Stomach (tissue), 4 donors: ENCODE measurements at regions not wholly inside any gene's neighbourhood (a gene's known extent, or its start where the extent isn't known, plus 50 kb on each side); places are given as distances from the start of the nearest gene placed in this dataset.

Experiments used
- POLR2A ChIP-seq, 4 donors: fragments of 450-650 bp; IDR thresholded peaks; one replicate each; pipeline ENCODE4 v1.6.1; 2016; ENCODE audit warnings: antibody characterized with exemption in 4 of 4, control low read depth in 2 of 4, mild to moderate bottlenecking in 1 of 4, moderate library complexity in 1 of 4
- POLR2AphosphoS5 ChIP-seq, 3 donors: sonication (generic); formaldehyde crosslinking; IDR thresholded peaks; one replicate each; pipeline ENCODE4 v1.6.1; 2016; ENCODE audit warnings: antibody characterized with exemption in 3 of 3
- TF ChIP-seq, protein P1 (sequence below), 7 experiments: fragments of 450-650 bp in 4 of 7; fragments of 200-600 bp in 3 of 7; sonication (generic) in 3 of 7; IDR thresholded peaks; one replicate each; pipeline ENCODE4 v1.5.1; 2016 to 2019; ENCODE audit warnings: antibody characterized with exemption in 7 of 7, control low read depth in 2 of 7, mild to moderate bottlenecking in 1 of 7

DNA sequence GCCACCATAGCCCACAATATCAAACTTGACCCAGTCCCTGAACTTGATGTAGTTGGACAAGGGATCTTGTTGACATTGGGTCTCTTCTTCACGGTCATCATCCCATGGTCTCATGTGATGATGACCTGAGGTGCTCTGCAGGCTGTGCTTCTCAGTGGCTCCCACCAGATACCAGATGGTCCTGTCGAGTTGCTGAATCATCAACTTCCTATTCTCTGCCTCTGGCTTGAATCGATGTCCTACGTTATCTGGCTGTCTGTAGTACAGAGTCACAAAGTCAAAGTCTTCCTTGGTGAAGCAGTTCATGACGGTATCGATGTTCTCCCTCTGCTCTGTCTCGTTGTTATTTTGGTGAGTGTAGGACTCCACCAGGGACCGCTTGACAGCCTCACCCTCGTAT lies 145.7 kb upstream of the ALDH3B2 start:
- TF ChIP-seq, protein P1, sequence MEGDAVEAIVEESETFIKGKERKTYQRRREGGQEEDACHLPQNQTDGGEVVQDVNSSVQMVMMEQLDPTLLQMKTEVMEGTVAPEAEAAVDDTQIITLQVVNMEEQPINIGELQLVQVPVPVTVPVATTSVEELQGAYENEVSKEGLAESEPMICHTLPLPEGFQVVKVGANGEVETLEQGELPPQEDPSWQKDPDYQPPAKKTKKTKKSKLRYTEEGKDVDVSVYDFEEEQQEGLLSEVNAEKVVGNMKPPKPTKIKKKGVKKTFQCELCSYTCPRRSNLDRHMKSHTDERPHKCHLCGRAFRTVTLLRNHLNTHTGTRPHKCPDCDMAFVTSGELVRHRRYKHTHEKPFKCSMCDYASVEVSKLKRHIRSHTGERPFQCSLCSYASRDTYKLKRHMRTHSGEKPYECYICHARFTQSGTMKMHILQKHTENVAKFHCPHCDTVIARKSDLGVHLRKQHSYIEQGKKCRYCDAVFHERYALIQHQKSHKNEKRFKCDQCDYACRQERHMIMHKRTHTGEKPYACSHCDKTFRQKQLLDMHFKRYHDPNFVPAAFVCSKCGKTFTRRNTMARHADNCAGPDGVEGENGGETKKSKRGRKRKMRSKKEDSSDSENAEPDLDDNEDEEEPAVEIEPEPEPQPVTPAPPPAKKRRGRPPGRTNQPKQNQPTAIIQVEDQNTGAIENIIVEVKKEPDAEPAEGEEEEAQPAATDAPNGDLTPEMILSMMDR (IDR thresholded peaks at IDR 0.05) = no peak
- TF ChIP-seq POLR2A (IDR thresholded peaks at IDR 0.05) (no peak), POLR2AphosphoS5 (IDR thresholded peaks at IDR 0.05) (no peak)
